ENCODE measurements at regions not wholly inside any gene's neighbourhood (a gene's known extent, or its start where the extent isn't known, plus 50 kb on each side); places are given as distances from the start of the nearest gene placed in this dataset.
"Not testable (repeated sequence)": the region's sequence is repeated elsewhere in the genome, so short reads cannot be mapped to it uniquely, and the experiment has no call there.

DNA sequence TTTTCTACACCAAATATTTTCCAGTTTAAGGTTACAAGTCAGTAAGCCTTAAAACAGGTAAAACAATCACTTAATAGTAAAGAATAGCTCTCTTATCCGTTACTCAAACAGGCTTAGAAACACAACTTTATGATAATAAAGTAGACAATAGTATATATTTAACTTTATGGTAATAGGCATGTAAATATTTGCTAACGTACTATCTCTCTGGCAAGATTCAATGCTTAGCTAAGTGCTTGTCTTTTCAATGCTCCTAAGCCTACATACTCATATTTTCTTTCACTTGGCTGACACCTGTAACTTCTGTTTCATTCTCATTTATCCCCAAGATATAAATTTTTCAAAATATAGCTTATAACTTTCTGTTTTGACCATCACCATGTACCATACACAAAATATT is 358.2 kb downstream of the HTR1B start:
- DNase-seq (ENCODE audit: low read depth) = no peak
- H3K4me3 ChIP-seq (ENCODE audit: low read depth, low read length) = no peak overlapping the region
- no peak for TF ChIP-seq CTCF (conservative IDR thresholded peaks at IDR 0.05; ENCODE audit: low read depth, low read length)

- peak; percentile 8 for DNase-seq (ENCODE audit: low read depth)
- no peak for TF ChIP-seq CTCF (conservative IDR thresholded peaks at IDR 0.05; ENCODE audit: low read depth, low read length)
- no peak overlapping the region for H3K4me3 ChIP-seq (ENCODE audit: low read depth, low read length)
Observed at GRCh38 chr6:77097940-77098339, 365.4 kb downstream of the HTR1B start.

DNA sequence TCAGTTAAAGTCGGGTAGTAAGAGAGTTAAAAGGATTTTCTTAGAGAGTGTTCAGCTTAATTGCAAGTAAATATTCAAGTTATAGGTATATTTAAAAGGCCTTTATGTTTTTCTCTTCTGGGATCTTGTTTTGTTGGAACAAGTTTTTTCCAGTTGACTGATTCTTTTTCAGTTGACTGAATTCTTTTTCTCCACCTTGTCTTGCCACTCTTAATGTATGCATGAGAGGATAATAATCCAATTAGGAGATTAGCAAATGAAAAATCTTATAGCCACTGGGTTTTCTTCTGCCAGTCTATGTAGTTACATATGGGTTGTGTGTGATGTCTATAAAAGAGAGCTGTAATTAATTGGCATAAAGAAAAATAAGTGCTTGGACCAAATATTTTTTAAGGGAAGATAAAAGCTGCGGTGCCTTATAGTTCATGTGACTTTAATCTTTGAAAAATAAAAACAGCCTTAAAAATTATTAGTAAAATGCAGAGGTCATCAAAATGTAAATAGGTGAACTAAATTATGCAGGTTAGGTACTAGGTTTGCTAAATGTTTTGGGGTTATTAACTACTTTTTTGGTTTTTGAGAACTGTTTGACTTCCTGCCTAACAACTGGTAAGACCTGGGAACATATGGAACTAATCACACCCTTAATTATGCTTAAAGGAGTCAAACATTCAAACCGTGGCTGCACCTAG is 367.2 kb downstream of the HTR1B start:
- DNase-seq (ENCODE audit: low read depth) = no peak
- H3K4me3 ChIP-seq (ENCODE audit: low read depth, low read length) = no peak overlapping the region
- no peak for TF ChIP-seq CTCF (conservative IDR thresholded peaks at IDR 0.05; ENCODE audit: low read depth, low read length)

GRCh38 chr6:77094821-77095220 is 368.5 kb downstream of the HTR1B start:
- peak; percentile 6 for DNase-seq (ENCODE audit: low read depth)
- no peak overlapping the region for H3K4me3 ChIP-seq (ENCODE audit: low read depth, low read length)
- TF ChIP-seq CTCF (conservative IDR thresholded peaks at IDR 0.05; ENCODE audit: low read depth, low read length) = no peak

- no peak for TF ChIP-seq CTCF (conservative IDR thresholded peaks at IDR 0.05; ENCODE audit: low read depth, low read length)
- H3K4me3 ChIP-seq (ENCODE audit: low read depth, low read length) = no peak overlapping the region
- DNase-seq (ENCODE audit: low read depth) = peak; percentile 95
Observed at GRCh38 chr6:77092971-77093370, 370.3 kb downstream of the HTR1B start.

- peak; percentile 17 for DNase-seq (ENCODE audit: low read depth)
- no peak for TF ChIP-seq CTCF (conservative IDR thresholded peaks at IDR 0.05; ENCODE audit: low read depth, low read length)
- H3K4me3 ChIP-seq (ENCODE audit: low read depth, low read length) = no peak overlapping the region
Observed at GRCh38 chr6:77089776-77090175, 373.5 kb downstream of the HTR1B start.

DNA sequence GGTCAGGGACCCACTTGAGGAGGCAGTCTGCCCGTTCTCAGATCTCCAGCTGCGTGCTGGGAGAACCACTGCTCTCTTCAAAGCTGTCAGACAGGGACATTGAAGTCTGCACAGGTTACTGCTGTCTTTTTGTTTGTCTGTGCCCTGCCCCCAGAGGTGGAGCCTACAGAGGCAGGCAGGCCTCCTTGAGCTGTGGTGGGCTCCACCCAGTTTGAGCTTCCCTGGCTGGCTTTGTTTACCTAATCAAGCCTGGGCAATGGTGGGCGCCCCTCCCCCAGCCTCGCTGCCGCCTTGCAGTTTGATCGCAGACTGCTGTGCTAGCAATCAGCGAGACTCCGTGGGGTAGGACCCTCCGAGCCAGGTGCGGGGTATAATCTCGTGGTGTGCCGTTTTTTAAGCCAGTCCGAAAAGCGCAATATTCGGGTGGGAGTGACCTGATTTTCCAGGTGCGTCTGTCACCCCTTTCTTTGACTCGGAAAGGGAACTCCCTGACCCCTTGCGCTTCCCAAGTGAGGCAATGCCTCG is 375.4 kb downstream of the HTR1B start:
- H3K4me3 ChIP-seq (ENCODE audit: low read depth, low read length); DNase-seq (ENCODE audit: low read depth): not testable (repeated sequence)
